ENCODE measurements at regions not wholly inside any gene's neighbourhood (a gene's known extent, or its start where the extent isn't known, plus 50 kb on each side); places are given as distances from the start of the nearest gene placed in this dataset.
"Not testable (repeated sequence)": the region's sequence is repeated elsewhere in the genome, so short reads cannot be mapped to it uniquely, and the experiment has no call there.

DNA sequence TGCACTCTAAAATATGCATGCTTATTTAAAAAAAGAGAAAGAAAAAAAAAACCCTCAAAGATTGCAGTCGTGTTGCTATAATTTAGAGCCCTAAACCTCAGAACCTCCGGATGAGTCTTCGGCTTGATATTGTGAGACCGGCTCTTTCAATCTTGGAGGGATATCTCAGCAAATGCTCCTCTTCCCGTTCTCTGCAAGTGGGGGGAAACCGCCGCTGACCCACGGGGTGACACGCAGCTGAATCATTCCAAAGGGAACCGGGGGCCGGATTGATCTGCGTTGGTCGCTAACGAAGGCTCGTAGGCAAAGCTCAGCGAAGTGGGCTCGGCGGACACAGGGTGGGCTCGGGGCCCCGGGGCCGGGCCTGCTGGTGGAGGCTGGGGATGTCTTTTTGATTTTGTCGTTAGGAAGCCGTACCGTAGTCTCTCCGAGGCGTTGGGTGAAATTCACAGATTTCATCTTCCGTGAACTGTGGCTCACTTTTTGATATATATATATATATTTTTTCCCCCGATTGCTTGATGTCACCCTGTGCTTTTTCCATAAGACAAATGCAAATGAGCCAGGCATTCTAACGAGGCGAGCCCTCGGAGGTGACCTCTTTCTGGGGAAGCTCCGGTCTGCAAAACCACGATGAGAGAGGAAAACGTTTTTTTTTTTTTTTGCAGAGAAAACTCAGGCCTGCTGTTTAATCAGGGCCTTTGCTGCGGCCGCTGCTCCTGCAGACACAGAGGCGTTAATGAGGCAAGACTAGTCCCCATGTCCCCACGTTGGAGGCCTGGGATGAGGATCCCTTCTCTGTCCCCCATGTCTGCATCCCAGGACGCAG is 110.7 kb upstream of the PPP2R3B start:
- H3K4me3 ChIP-seq (ENCODE audit: insufficient read depth, low read depth, low read length): no peak overlapping the region
- no peaks in the 10 kb centered on the region for H3K9me3 ChIP-seq (ENCODE audit: control insufficient read depth, low read length)
- peaks cover 5% of the 10 kb centered on the region for H3K4me1 ChIP-seq (ENCODE audit: control insufficient read depth, insufficient read depth, low read length)
- no peak overlapping the region for H3K27ac ChIP-seq (ENCODE audit: insufficient read depth, low read depth, low read length, poor library complexity, severe bottlenecking)
- H3K36me3 ChIP-seq (ENCODE audit: control insufficient read depth, insufficient read depth, low read length): no peaks in the 10 kb centered on the region
- H3K27me3 ChIP-seq (ENCODE audit: control insufficient read depth, insufficient read depth, low read length, poor library complexity, severe bottlenecking): peaks cover 56% of the 10 kb centered on the region
- 67% methylated on average over 37 of the region's 39 CpGs for WGBS, 2 experiments

DNA sequence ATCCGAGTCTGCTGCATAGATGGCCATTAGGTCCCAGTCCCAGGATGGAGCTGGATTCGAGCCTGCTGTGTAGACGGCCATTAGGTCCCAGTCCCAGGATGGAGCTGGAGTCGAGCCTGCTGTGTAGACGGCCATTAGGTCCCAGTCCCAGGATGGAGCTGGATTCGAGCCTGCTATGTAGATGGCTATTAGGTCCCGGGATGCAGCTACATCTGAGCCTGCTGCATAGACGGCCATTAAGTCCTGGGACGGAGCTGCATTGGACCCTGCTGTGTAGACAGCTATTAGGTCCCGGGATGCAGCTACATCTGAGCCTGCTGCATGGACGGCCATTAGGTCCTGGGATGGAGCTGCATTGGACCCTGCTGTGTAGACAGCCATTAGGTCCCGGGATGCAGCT is 112.2 kb upstream of the PPP2R3B start:
- WGBS, 2 experiments: 87 to 88% methylated on average over 12 of the region's 12 CpGs
- H3K36me3 ChIP-seq (ENCODE audit: control insufficient read depth, insufficient read depth, low read length); H3K27ac ChIP-seq (ENCODE audit: insufficient read depth, low read depth, low read length, poor library complexity, severe bottlenecking); H3K9me3 ChIP-seq (ENCODE audit: control insufficient read depth, low read length); H3K4me3 ChIP-seq (ENCODE audit: insufficient read depth, low read depth, low read length); H3K4me1 ChIP-seq (ENCODE audit: control insufficient read depth, insufficient read depth, low read length): not testable (repeated sequence)
- H3K27me3 ChIP-seq (ENCODE audit: control insufficient read depth, insufficient read depth, low read length, poor library complexity, severe bottlenecking): peaks cover 64% of the 10 kb centered on the region

DNA sequence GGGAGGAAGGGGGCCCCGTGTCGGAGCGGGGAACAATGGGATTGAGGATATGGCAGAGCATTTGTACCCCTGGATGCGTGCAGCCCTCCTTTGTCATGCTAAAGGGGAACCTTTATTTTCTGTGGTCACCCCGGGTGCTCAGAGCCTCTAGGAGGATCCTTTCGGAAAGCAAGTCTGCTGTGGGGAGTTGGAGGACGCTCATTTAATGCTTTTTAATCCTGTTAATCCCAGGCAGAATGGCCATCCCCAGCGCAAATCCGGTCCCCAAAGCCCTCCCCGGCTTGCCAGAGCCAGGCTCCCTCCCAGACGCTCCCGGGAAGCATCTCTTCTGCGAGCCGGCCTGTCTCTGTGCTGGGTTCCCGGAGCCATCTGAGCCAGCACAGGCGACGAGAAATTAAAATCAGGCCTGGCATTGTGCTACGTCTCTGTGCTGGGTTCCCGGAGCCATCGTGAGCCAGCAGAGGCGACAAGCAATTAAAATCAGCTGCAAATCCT is 113.2 kb upstream of the PPP2R3B start:
- Histone ChIP-seq H3K9me3 (ENCODE audit: control insufficient read depth, low read length) (no peaks in the 10 kb centered on the region), H3K27ac (ENCODE audit: insufficient read depth, low read depth, low read length, poor library complexity, severe bottlenecking) (no peak overlapping the region), H3K4me3 (ENCODE audit: insufficient read depth, low read depth, low read length) (peak overlapping the region; percentile 16), H3K36me3 (ENCODE audit: control insufficient read depth, insufficient read depth, low read length) (no peaks in the 10 kb centered on the region), H3K4me1 (ENCODE audit: control insufficient read depth, insufficient read depth, low read length) (peaks cover 5% of the 10 kb centered on the region), H3K27me3 (ENCODE audit: control insufficient read depth, insufficient read depth, low read length, poor library complexity, severe bottlenecking) (peaks cover 64% of the 10 kb centered on the region)
- 1% methylated on average over 21 of the region's 21 CpGs for WGBS, 2 experiments

DNA sequence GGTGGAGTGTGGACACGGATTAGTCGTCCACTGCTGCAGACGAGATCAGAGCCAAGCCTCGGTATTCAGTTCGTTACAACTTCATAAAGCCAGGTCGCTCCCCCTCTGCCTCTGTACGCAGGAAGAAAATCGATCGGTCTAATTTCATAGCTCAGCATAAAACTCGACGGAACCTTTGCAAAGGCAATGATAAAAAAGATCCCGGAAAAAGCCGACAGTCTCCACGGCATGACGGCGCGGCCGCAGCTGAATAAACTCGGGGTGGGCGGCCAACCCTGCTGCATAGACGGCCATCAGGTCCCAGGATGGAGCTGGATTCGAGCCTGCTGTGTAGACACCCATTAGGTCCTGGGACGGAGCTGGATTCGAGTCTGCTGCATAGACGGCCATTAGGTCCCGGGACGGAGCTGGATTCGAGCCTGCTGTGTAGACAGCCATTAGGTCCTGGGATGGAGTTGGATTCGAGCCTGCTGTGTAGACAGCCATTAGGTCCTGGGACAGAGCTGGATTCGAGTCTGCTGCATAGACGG is 113.8 kb upstream of the PPP2R3B start:
- no peaks in the 10 kb centered on the region for H3K9me3 ChIP-seq (ENCODE audit: control insufficient read depth, low read length)
- no peak overlapping the region for H3K27ac ChIP-seq (ENCODE audit: insufficient read depth, low read depth, low read length, poor library complexity, severe bottlenecking)
- no peaks in the 10 kb centered on the region for H3K36me3 ChIP-seq (ENCODE audit: control insufficient read depth, insufficient read depth, low read length)
- peaks cover 5% of the 10 kb centered on the region for H3K4me1 ChIP-seq (ENCODE audit: control insufficient read depth, insufficient read depth, low read length)
- 74 to 76% methylated on average over 31 of the region's 31 CpGs for WGBS, 2 experiments
- H3K4me3 ChIP-seq (ENCODE audit: insufficient read depth, low read depth, low read length): peak overlapping the region; percentile 16
- peaks cover 64% of the 10 kb centered on the region for H3K27me3 ChIP-seq (ENCODE audit: control insufficient read depth, insufficient read depth, low read length, poor library complexity, severe bottlenecking)

DNA sequence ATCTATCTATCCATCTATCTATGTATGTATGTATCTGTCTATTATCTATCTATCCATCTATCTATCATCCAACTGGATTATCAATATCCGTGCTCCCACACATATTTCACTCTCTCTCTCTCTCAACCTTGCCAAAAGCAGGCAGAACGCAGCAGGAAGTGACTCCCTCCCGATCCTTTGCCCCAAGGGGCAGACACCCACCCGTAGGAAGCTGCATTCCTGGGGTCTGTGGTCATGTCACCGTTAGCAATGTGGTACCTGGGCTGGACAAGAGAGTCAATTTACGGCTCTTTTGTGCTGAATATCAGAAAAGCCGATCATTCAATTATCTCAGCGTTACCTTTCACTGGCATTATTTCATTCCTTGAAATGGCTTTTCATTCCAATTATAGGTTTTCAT is 119.6 kb upstream of the PPP2R3B start:
- Histone ChIP-seq H3K27me3 (ENCODE audit: control insufficient read depth, insufficient read depth, low read length, poor library complexity, severe bottlenecking) (peaks cover 17% of the 10 kb centered on the region), H3K27ac (ENCODE audit: insufficient read depth, low read depth, low read length, poor library complexity, severe bottlenecking) (no peak overlapping the region), H3K4me1 (ENCODE audit: control insufficient read depth, insufficient read depth, low read length) (no peaks in the 10 kb centered on the region), H3K36me3 (ENCODE audit: control insufficient read depth, insufficient read depth, low read length) (no peaks in the 10 kb centered on the region), H3K9me3 (ENCODE audit: control insufficient read depth, low read length) (no peaks in the 10 kb centered on the region), H3K4me3 (ENCODE audit: insufficient read depth, low read depth, low read length) (no peak overlapping the region)
- WGBS, 2 experiments: 56 to 60% methylated on average over 8 of the region's 8 CpGs

DNA sequence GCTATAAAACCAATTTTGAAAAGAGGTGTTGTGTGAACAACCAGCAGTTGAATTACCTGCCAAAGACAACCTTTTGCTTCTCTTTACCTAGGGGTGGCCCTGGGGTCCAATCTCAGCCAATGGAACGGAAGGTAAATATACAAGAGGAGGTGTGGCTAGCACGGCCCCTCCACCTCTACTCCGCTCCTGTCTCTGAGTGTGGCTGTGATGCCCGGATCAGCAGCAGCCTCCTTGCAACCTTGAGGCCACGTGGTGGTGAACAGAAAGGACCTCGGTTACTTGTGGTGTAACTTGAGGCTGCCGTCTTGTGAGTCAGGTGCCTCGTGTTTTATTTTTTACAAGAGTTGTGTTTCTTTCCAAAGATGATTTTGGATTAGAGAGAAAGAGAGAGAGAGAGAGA is 121.5 kb upstream of the PPP2R3B start:
- H3K27me3 ChIP-seq (ENCODE audit: control insufficient read depth, insufficient read depth, low read length, poor library complexity, severe bottlenecking): peaks cover 1% of the 10 kb centered on the region
- WGBS, 2 experiments: 92 to 93% methylated on average over 8 of the region's 8 CpGs
- H3K36me3 ChIP-seq (ENCODE audit: control insufficient read depth, insufficient read depth, low read length): no peaks in the 10 kb centered on the region
- H3K27ac ChIP-seq (ENCODE audit: insufficient read depth, low read depth, low read length, poor library complexity, severe bottlenecking): no peak overlapping the region
- no peaks in the 10 kb centered on the region for H3K4me1 ChIP-seq (ENCODE audit: control insufficient read depth, insufficient read depth, low read length)
- H3K4me3 ChIP-seq (ENCODE audit: insufficient read depth, low read depth, low read length): no peak overlapping the region
- no peaks in the 10 kb centered on the region for H3K9me3 ChIP-seq (ENCODE audit: control insufficient read depth, low read length)

DNA sequence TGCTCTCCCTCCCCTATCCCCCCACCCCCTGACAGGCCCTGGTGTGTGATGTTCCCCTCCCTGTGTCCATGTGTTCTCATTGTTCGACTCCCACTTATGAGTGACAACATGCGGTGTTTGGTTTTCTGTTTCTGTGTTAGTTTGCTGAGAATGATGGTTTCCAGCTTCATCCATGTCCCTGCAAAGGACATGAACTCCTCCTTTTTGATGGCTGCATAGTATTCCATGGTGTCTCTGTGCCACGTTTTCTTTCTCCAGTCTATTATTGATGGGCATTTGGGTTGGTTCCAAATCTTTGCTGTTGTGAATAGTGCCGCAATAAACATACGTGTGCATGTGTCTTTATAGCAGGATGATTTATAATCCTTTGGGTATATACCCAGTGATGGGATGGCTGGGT is 121.8 kb upstream of the SHOX start:
- not testable (repeated sequence) for H3K27me3 ChIP-seq (ENCODE audit: control insufficient read depth, insufficient read depth, low read length, poor library complexity, severe bottlenecking); H3K4me1 ChIP-seq (ENCODE audit: control insufficient read depth, insufficient read depth, low read length); H3K36me3 ChIP-seq (ENCODE audit: control insufficient read depth, insufficient read depth, low read length); H3K27ac ChIP-seq (ENCODE audit: insufficient read depth, low read depth, low read length, poor library complexity, severe bottlenecking); H3K4me3 ChIP-seq (ENCODE audit: insufficient read depth, low read depth, low read length); H3K9me3 ChIP-seq (ENCODE audit: control insufficient read depth, low read length)
- 93 to 97% methylated on average over 5 of the region's 5 CpGs for WGBS, 2 experiments

DNA sequence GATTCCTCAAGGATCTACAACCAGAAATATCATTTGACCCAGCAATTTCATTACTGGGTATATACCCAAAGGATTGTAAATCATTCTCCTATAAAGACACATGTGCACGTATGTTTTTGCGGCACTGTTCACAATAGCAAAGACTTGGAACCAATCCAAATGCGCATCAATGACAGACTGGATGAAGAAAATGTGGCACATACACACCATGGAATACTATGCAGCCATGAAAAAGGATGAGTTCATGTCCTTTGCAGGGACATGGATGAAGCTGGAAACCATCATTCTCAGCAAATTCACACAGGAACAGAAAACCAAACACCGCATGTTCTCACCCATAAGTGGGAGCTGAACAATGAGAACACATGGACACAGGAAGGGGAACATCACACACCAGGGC is 119.5 kb upstream of the SHOX start:
- H3K9me3 ChIP-seq (ENCODE audit: control insufficient read depth, low read length); H3K27ac ChIP-seq (ENCODE audit: insufficient read depth, low read depth, low read length, poor library complexity, severe bottlenecking); H3K4me3 ChIP-seq (ENCODE audit: insufficient read depth, low read depth, low read length); H3K27me3 ChIP-seq (ENCODE audit: control insufficient read depth, insufficient read depth, low read length, poor library complexity, severe bottlenecking); H3K4me1 ChIP-seq (ENCODE audit: control insufficient read depth, insufficient read depth, low read length); H3K36me3 ChIP-seq (ENCODE audit: control insufficient read depth, insufficient read depth, low read length): not testable (repeated sequence)
- 91 to 97% methylated on average over 3 to 4 of the region's 4 CpGs for WGBS, 2 experiments

DNA sequence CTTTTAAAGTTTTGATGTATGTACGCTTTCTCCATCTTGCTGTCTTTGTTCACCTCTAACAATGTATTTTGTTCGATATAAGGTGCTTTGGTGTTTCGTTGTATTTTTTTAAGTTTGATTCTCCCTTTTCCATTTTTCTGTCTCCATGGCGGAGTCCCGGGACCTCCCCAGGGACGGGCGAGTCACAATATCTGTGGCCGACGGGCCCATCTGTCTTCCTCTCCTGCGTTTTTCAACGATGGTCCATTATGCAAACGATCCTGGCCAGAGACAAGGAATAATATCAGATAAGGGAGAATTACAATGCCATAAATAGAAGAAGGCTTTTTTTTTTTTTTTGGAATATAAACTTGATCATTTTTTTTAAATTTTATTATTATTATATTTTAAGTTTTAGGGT is 112.3 kb upstream of the SHOX start:
- WGBS, 2 experiments: 88 to 95% methylated on average over 10 to 12 of the region's 12 CpGs

DNA sequence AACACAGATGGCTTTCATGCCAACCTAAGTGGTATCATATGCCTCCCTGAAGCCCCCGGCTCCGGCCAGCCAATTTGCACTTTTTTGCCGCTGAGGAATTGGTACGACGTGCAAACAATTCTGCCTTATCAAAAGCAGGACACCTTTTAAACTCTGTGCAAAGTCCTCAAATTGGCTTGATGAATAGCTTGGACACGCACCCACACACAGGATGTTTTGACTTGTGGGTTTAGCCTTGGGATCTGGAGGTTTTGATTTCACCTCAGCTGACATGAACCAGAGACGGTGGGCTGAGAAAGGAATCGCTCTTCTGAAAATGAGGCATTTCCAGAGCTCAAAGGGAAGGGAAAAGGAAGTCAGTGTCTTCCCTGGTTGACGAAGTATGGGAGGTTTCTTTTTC is 110.8 kb upstream of the SHOX start:
- H3K36me3 ChIP-seq (ENCODE audit: control insufficient read depth, insufficient read depth, low read length): no peaks in the 10 kb centered on the region
- H3K27me3 ChIP-seq (ENCODE audit: control insufficient read depth, insufficient read depth, low read length, poor library complexity, severe bottlenecking): peaks cover 10% of the 10 kb centered on the region
- no peak overlapping the region for H3K4me3 ChIP-seq (ENCODE audit: insufficient read depth, low read depth, low read length)
- WGBS, 2 experiments: 87 to 89% methylated on average over 9 of the region's 9 CpGs
- H3K9me3 ChIP-seq (ENCODE audit: control insufficient read depth, low read length): no peaks in the 10 kb centered on the region
- no peak overlapping the region for H3K27ac ChIP-seq (ENCODE audit: insufficient read depth, low read depth, low read length, poor library complexity, severe bottlenecking)
- H3K4me1 ChIP-seq (ENCODE audit: control insufficient read depth, insufficient read depth, low read length): no peaks in the 10 kb centered on the region

More for the DNA sequence above, 112.3 kb upstream of the SHOX start:
- Histone ChIP-seq H3K27ac (ENCODE audit: insufficient read depth, low read depth, low read length, poor library complexity, severe bottlenecking) (no peak overlapping the region), H3K36me3 (ENCODE audit: control insufficient read depth, insufficient read depth, low read length) (no peaks in the 10 kb centered on the region), H3K9me3 (ENCODE audit: control insufficient read depth, low read length) (no peaks in the 10 kb centered on the region), H3K4me1 (ENCODE audit: control insufficient read depth, insufficient read depth, low read length) (no peaks in the 10 kb centered on the region), H3K4me3 (ENCODE audit: insufficient read depth, low read depth, low read length) (no peak overlapping the region), H3K27me3 (ENCODE audit: control insufficient read depth, insufficient read depth, low read length, poor library complexity, severe bottlenecking) (peaks cover 10% of the 10 kb centered on the region)

Data from ectodermal cell (in vitro differentiated cells).